Kidney (tissue), 13 donors: ENCODE measurements at regions not wholly inside any gene's neighbourhood (a gene's known extent, or its start where the extent isn't known, plus 50 kb on each side); places are given as distances from the start of the nearest gene placed in this dataset.

Source experiments
- DNase-seq, 5 donors: peaks; one replicate each; pipeline ENCODE4 v3.0.0-alpha.2; 2013 to 2020
- FAIRE-seq: peaks from 2 replicates; lab custom pipeline; 2012; peaks lifted over from hg19 to GRCh38; lab: Jason Lieb, UNC
- H3K27ac ChIP-seq, 2 donors: one replicate each; pipeline ENCODE4 v1.7.0; 2013; ENCODE audit warnings: low read depth in 2 of 2, low read length in 2 of 2, inconsistent platforms in 1 of 2
- H3K27me3 ChIP-seq: one replicate; pipeline ENCODE4 v1.7.1; 2013; ENCODE audit warnings: low read length, inconsistent platforms; ENCODE audit not compliant: control insufficient read depth, insufficient read depth
- H3K36me3 ChIP-seq, 3 donors: one replicate each; pipeline versions ENCODE4 v1.7.0 to v1.7.1; 2013; ENCODE audit warnings: low read length in 3 of 3, control low read depth in 1 of 3, inconsistent platforms in 1 of 3; ENCODE audit not compliant: insufficient read depth in 3 of 3, control insufficient read depth in 2 of 3
- H3K4me1 ChIP-seq, 3 donors: one replicate each; pipeline versions ENCODE4 v1.7.0 to v1.7.1; 2013; ENCODE audit warnings: low read length in 3 of 3, inconsistent platforms in 1 of 3, low read depth in 1 of 3; ENCODE audit not compliant: control insufficient read depth in 2 of 3, insufficient read depth in 2 of 3
- H3K4me3 ChIP-seq, 3 donors: one replicate each; pipeline versions ENCODE4 v1.7.0 to v1.8.1; 2013; ENCODE audit warnings: low read length in 3 of 3, control low read depth in 1 of 3, inconsistent platforms in 1 of 3
- H3K9ac ChIP-seq, 3 donors: one replicate each; pipeline versions ENCODE4 v1.7.0 to v1.7.1; 2013; ENCODE audit warnings: low read length in 3 of 3, control low read depth in 1 of 3, inconsistent platforms in 1 of 3
- H3K9me3 ChIP-seq, 3 donors: one replicate each; pipeline versions ENCODE4 v1.7.0 to v1.7.1; 2013; ENCODE audit warnings: low read length in 3 of 3, control low read depth in 1 of 3, inconsistent platforms in 1 of 3; ENCODE audit not compliant: control insufficient read depth in 2 of 3, insufficient read depth in 1 of 3
- CTCF ChIP-seq: IDR thresholded peaks from 3 replicates; pipeline ENCODE4 v1.5.1; 2012; ENCODE audit warnings: mild to moderate bottlenecking, moderate library complexity, borderline replicate concordance; ENCODE audit not compliant: insufficient read depth; ENCODE audit errors: extremely low read depth
- intact Hi-C: fragments of 100-400 bp; cut with DNase I; formaldehyde crosslinking; loops from one replicate; pipeline ENCODE4 v1.11.1; 2022
- donor health status: control.
- donor health status: control.
- donor health status: control.
- donor health status: control.
- donor health status: control.
- donor health status: DM: yes; HTN: yes; CAD: no.
- donor health status: Normal renal cell carcinoma (clear cell type).

- H3K4me3 ChIP-seq, result no peak overlapping the region
- H3K9ac ChIP-seq, result no peak overlapping the region
- no peaks in the 10 kb centered on the region for H3K4me1 ChIP-seq
- no peak for TF ChIP-seq CTCF
- H3K27ac ChIP-seq, result no peak overlapping the region
- no peaks in the 10 kb centered on the region for H3K9me3 ChIP-seq
- intact Hi-C loops, result no loop called here
- no peaks in the 10 kb centered on the region for H3K27me3 ChIP-seq
- no peak for FAIRE-seq
- DNase-seq, result no peak
- no peaks in the 10 kb centered on the region for H3K36me3 ChIP-seq
Measured at GRCh38 chr6:4638641-4639040, 137.6 kb upstream of the CDYL start.

GRCh38 chr6:4637691-4638433, 138.3 kb upstream of the CDYL start:
- Histone ChIP-seq H3K27ac (no peak overlapping the region), H3K4me3 (no peak overlapping the region), H3K9me3 (no peaks in the 10 kb centered on the region), H3K4me1 (no peaks in the 10 kb centered on the region), H3K36me3 (no peaks in the 10 kb centered on the region), H3K9ac (no peak overlapping the region), H3K27me3 (no peaks in the 10 kb centered on the region)
- FAIRE-seq, result no peak
- intact Hi-C loops, result no loop called here
- DNase-seq, result no peak
- TF ChIP-seq CTCF, result no peak

DNA sequence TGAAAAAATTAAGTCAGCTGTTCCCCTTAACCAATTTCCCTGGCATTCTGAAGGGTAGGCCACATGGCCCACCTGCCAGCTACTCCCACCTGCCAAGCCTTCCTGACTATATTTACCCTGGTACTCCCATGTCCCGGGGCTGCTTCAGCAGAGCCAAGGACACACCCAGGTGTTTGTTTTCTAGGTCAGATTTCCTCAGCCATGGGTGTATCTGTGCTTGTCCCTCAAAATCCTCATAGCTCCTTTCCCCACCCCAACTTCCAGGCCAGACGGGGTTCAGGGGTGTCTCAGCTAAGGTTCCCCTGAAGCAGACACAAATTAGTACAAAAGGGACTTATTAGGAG, 139.4 kb upstream of the CDYL start:
- intact Hi-C loops, result no loop called here
- Histone ChIP-seq H3K27ac (no peak overlapping the region), H3K4me3 (no peak overlapping the region), H3K27me3 (no peaks in the 10 kb centered on the region), H3K9ac (no peak overlapping the region), H3K36me3 (no peaks in the 10 kb centered on the region), H3K9me3 (no peaks in the 10 kb centered on the region), H3K4me1 (no peaks in the 10 kb centered on the region)
- DNase-seq (no peak), FAIRE-seq (no peak)
- TF ChIP-seq CTCF, result no peak
